Mesenchymal stem cell (in vitro differentiated cells and primary cell): ENCODE measurements at regions not wholly inside any gene's neighbourhood (a gene's known extent, or its start where the extent isn't known, plus 50 kb on each side); places are given as distances from the start of the nearest gene placed in this dataset.

Experiments
- DNase-seq: peaks from one replicate; pipeline ENCODE4 v3.0.0-alpha.2; 2013
- H2AFZ ChIP-seq: one replicate; pipeline ENCODE4 v1.6.1; 2013; ENCODE audit warnings: low read depth, mild to moderate bottlenecking, control low read depth, inconsistent platforms, low read length, moderate library complexity
- H2AK5ac ChIP-seq: 2 replicates; pipeline ENCODE4 v1.6.1; 2013; ENCODE audit warnings: low read length, moderate library complexity, mild to moderate bottlenecking, inconsistent platforms; ENCODE audit not compliant: severe bottlenecking
- H2BK120ac ChIP-seq: one replicate; pipeline ENCODE4 v1.6.1; 2013; ENCODE audit warnings: low read depth, mild to moderate bottlenecking, inconsistent platforms, low read length, moderate library complexity
- H2BK12ac ChIP-seq, 2 experiments: one replicate each; pipeline ENCODE4 v1.6.1; 2013; ENCODE audit warnings: inconsistent platforms in 2 of 2, low read length in 2 of 2, mild to moderate bottlenecking in 2 of 2, moderate library complexity in 2 of 2, control low read depth in 1 of 2
- H2BK15ac ChIP-seq: one replicate; pipeline ENCODE4 v1.6.1; 2013; ENCODE audit warnings: mild to moderate bottlenecking, low read depth, inconsistent platforms; ENCODE audit not compliant: poor library complexity, severe bottlenecking
- H2BK5ac ChIP-seq: 2 replicates; pipeline ENCODE4 v1.6.1; 2013; ENCODE audit warnings: low read depth, mild to moderate bottlenecking, low read length, control low read depth, inconsistent platforms; ENCODE audit not compliant: poor library complexity, severe bottlenecking
- H3K14ac ChIP-seq, 2 experiments: one replicate each; pipeline ENCODE4 v1.6.1; 2013; ENCODE audit warnings: inconsistent platforms in 2 of 2, low read length in 2 of 2, control low read depth in 1 of 2, mild to moderate bottlenecking in 1 of 2, moderate library complexity in 1 of 2
- H3K18ac ChIP-seq, 2 experiments: one replicate each; pipeline ENCODE4 v1.6.1; 2013; ENCODE audit warnings: inconsistent platforms in 2 of 2, low read length in 2 of 2, control low read depth in 1 of 2, low read depth in 1 of 2, mild to moderate bottlenecking in 1 of 2
- H3K23ac ChIP-seq, 2 experiments: one replicate each; pipeline ENCODE4 v1.6.1; 2013; ENCODE audit warnings: inconsistent platforms in 2 of 2, low read length in 2 of 2, mild to moderate bottlenecking in 2 of 2, moderate library complexity in 2 of 2, control low read depth in 1 of 2
- H3K27ac ChIP-seq: 2 replicates; pipeline ENCODE4 v1.5.1; 2013; ENCODE audit warnings: mild to moderate bottlenecking, moderate library complexity, low read length, control low read depth, inconsistent platforms; ENCODE audit not compliant: poor library complexity, severe bottlenecking
- H3K27me3 ChIP-seq, 2 experiments: 2 replicates each; pipeline versions ENCODE4 v1.6.1 to v1.7.0; 2013; ENCODE audit warnings: low read length in 2 of 2, mild to moderate bottlenecking in 2 of 2, moderate library complexity in 2 of 2, control low read depth in 1 of 2, inconsistent platforms in 1 of 2; ENCODE audit not compliant: control insufficient read depth in 1 of 2, insufficient read depth in 1 of 2
- H3K36me3 ChIP-seq, 2 experiments: 2 replicates each; pipeline versions ENCODE4 v1.6.1 to v1.7.0; 2013; ENCODE audit warnings: low read length in 2 of 2, control low read depth in 1 of 2, inconsistent platforms in 1 of 2, low read depth in 1 of 2, mild to moderate bottlenecking in 1 of 2; ENCODE audit not compliant: insufficient read depth in 2 of 2, control insufficient read depth in 1 of 2
- H3K4ac ChIP-seq, 2 experiments: one replicate each; pipeline ENCODE4 v1.6.1; 2013; ENCODE audit warnings: inconsistent platforms in 2 of 2, low read length in 2 of 2, mild to moderate bottlenecking in 2 of 2, moderate library complexity in 2 of 2, control low read depth in 1 of 2, low read depth in 1 of 2
- H3K4me1 ChIP-seq: 2 replicates; pipeline ENCODE4 v1.6.1; 2013; ENCODE audit warnings: low read depth, low read length, control low read depth; ENCODE audit not compliant: control insufficient read depth, insufficient read depth
- H3K4me2 ChIP-seq: 2 replicates; pipeline ENCODE4 v1.6.1; 2013; ENCODE audit warnings: low read length, mild to moderate bottlenecking, inconsistent platforms; ENCODE audit not compliant: poor library complexity, severe bottlenecking
- H3K4me3 ChIP-seq, 2 experiments: 2 replicates each; pipeline versions ENCODE4 v1.5.1 to v1.7.0; 2013; ENCODE audit warnings: low read length in 2 of 2, mild to moderate bottlenecking in 2 of 2, control low read depth in 1 of 2, low read depth in 1 of 2; ENCODE audit not compliant: insufficient read depth in 1 of 2
- H3K79me1 ChIP-seq: replicated peaks from 2 replicates; pipeline ENCODE4 v1.6.1; 2013; ENCODE audit warnings: mild to moderate bottlenecking, control low read depth, low read length, inconsistent platforms; ENCODE audit not compliant: poor library complexity, severe bottlenecking
- H3K9ac ChIP-seq: 2 replicates; pipeline ENCODE4 v1.7.0; 2013; ENCODE audit warnings: mild to moderate bottlenecking, low read length, moderate library complexity
- H3K9me3 ChIP-seq: 2 replicates; pipeline ENCODE4 v1.7.0; 2013; ENCODE audit warnings: mild to moderate bottlenecking, low read length; ENCODE audit not compliant: control insufficient read depth
- H4K8ac ChIP-seq: one replicate; pipeline ENCODE4 v1.6.1; 2013; ENCODE audit warnings: inconsistent platforms, mild to moderate bottlenecking, low read length, moderate library complexity
- H4K91ac ChIP-seq: one replicate; pipeline ENCODE4 v1.6.1; 2013; ENCODE audit warnings: mild to moderate bottlenecking, low read length, inconsistent platforms
- WGBS: methylation state at CpG from one replicate; pipeline ENCODE4 v1.1.7; 2013; ENCODE audit warnings: mixed read lengths; 5-methylcytosine and 5-hydroxymethylcytosine counted together

GRCh38 chr4:15142201-15142600 is 139.9 kb downstream of the CPEB2 start:
- no peaks in the 10 kb centered on the region for H3K36me3 ChIP-seq
- H3K23ac ChIP-seq, result no peak overlapping the region
- no peak overlapping the region for H3K27ac ChIP-seq
- H3K18ac ChIP-seq, result no peak overlapping the region
- H2BK120ac ChIP-seq, result no peak overlapping the region
- no peak overlapping the region for H2BK5ac ChIP-seq
- no peak overlapping the region for H4K8ac ChIP-seq
- no peak overlapping the region for H3K4me2 ChIP-seq
- H2AFZ ChIP-seq, result no peak overlapping the region
- no peak overlapping the region for H2BK12ac ChIP-seq
- no peaks in the 10 kb centered on the region for H3K9me3 ChIP-seq
- no peak overlapping the region for H3K4me3 ChIP-seq
- no peak overlapping the region for H3K14ac ChIP-seq
- H2BK15ac ChIP-seq, result no peak overlapping the region
- no peak overlapping the region for H4K91ac ChIP-seq
- no peak overlapping the region for H2AK5ac ChIP-seq
- H3K4ac ChIP-seq, result no peak overlapping the region
- no CpG with 5 or more reads among the region's 1 CpG for WGBS
- no peaks in the 10 kb centered on the region for H3K4me1 ChIP-seq
- H3K27me3 ChIP-seq, result no peaks in the 10 kb centered on the region
- H3K79me1 ChIP-seq, result no peaks in the 10 kb centered on the region
- no peak for DNase-seq
- H3K9ac ChIP-seq, result no peak overlapping the region

GRCh38 chr4:15143551-15143950 is 141.3 kb downstream of the CPEB2 start:
- no peak overlapping the region for H3K4me2 ChIP-seq
- no peak overlapping the region for H2BK5ac ChIP-seq
- no peak overlapping the region for H3K14ac ChIP-seq
- no peak overlapping the region for H2AK5ac ChIP-seq
- no peak overlapping the region for H2BK120ac ChIP-seq
- no peak overlapping the region for H3K27ac ChIP-seq
- H3K4ac ChIP-seq, result no peak overlapping the region
- H2BK12ac ChIP-seq, result no peak overlapping the region
- no peak overlapping the region for H4K8ac ChIP-seq
- no peak overlapping the region for H3K4me3 ChIP-seq
- H3K4me1 ChIP-seq, result peaks cover 3% of the 10 kb centered on the region
- 100% methylated on average over 2 of the region's 2 CpGs for WGBS
- no peaks in the 10 kb centered on the region for H3K79me1 ChIP-seq
- no peaks in the 10 kb centered on the region for H3K9me3 ChIP-seq
- H3K9ac ChIP-seq, result no peak overlapping the region
- DNase-seq, result no peak
- no peak overlapping the region for H3K18ac ChIP-seq
- H3K36me3 ChIP-seq, result no peaks in the 10 kb centered on the region
- H3K23ac ChIP-seq, result no peak overlapping the region
- no peak overlapping the region for H4K91ac ChIP-seq
- H2AFZ ChIP-seq, result no peak overlapping the region
- H2BK15ac ChIP-seq, result no peak overlapping the region
- H3K27me3 ChIP-seq, result no peaks in the 10 kb centered on the region

- Histone ChIP-seq H2BK5ac (no peak overlapping the region), H2BK120ac (no peak overlapping the region), H2BK15ac (no peak overlapping the region), H2BK12ac (no peak overlapping the region), H4K8ac (no peak overlapping the region), H4K91ac (no peak overlapping the region), H3K27ac (no peak overlapping the region), H3K9me3 (no peaks in the 10 kb centered on the region), H3K4me1 (peaks cover 7% of the 10 kb centered on the region), H2AK5ac (no peak overlapping the region), H3K4me2 (no peak overlapping the region), H3K4ac (no peak overlapping the region), H3K27me3 (no peaks in the 10 kb centered on the region), H3K9ac (no peak overlapping the region), H3K79me1 (no peaks in the 10 kb centered on the region), H3K23ac (no peak overlapping the region), H3K18ac (no peak overlapping the region), H3K14ac (no peak overlapping the region), H2AFZ (no peak overlapping the region), H3K4me3 (no peak overlapping the region), H3K36me3 (no peaks in the 10 kb centered on the region)
- WGBS, result 90% methylated on average over 8 of the region's 9 CpGs
- no peak for DNase-seq
Observed at GRCh38 chr4:15144249-15144966, 142.1 kb downstream of the CPEB2 start.

GRCh38 chr4:15144967-15145295 is 142.7 kb downstream of the CPEB2 start:
- no peak overlapping the region for H2BK120ac ChIP-seq
- no peak overlapping the region for H3K4ac ChIP-seq
- DNase-seq, result no peak
- no peak overlapping the region for H2BK5ac ChIP-seq
- no peak overlapping the region for H3K27ac ChIP-seq
- 97% methylated on average over 6 of the region's 7 CpGs for WGBS
- H2BK12ac ChIP-seq, result no peak overlapping the region
- no peaks in the 10 kb centered on the region for H3K27me3 ChIP-seq
- H3K4me1 ChIP-seq, result peaks cover 10% of the 10 kb centered on the region
- no peak overlapping the region for H3K23ac ChIP-seq
- H3K14ac ChIP-seq, result no peak overlapping the region
- no peak overlapping the region for H2AFZ ChIP-seq
- H4K8ac ChIP-seq, result no peak overlapping the region
- H3K79me1 ChIP-seq, result no peaks in the 10 kb centered on the region
- H3K4me3 ChIP-seq, result no peak overlapping the region
- no peak overlapping the region for H2BK15ac ChIP-seq
- no peaks in the 10 kb centered on the region for H3K9me3 ChIP-seq
- no peaks in the 10 kb centered on the region for H3K36me3 ChIP-seq
- H4K91ac ChIP-seq, result no peak overlapping the region
- no peak overlapping the region for H3K18ac ChIP-seq
- H3K4me2 ChIP-seq, result no peak overlapping the region
- H2AK5ac ChIP-seq, result no peak overlapping the region
- H3K9ac ChIP-seq, result no peak overlapping the region
